Common myeloid progenitor, CD34-positive (primary cell): ENCODE measurements at regions not wholly inside any gene's neighbourhood (a gene's known extent, or its start where the extent isn't known, plus 50 kb on each side); places are given as distances from the start of the nearest gene placed in this dataset.

Experiments used
- CTCF ChIA-PET: fragments of 350-600 bp; sonication (Branson Sonifier 250); formaldehyde crosslinking; loops from one replicate; lab custom pipeline; 2021; ENCODE audit warnings: antibody characterized with exemption; lab: Charles Lee
- POLR2A ChIA-PET: fragments of 350-600 bp; sonication (Branson Sonifier 250); formaldehyde crosslinking; loops from one replicate; lab custom pipeline; 2021; ENCODE audit warnings: antibody characterized with exemption; lab: Charles Lee
- DNase-seq, 3 donors: peaks; one replicate each; pipeline versions ENCODE4 v3.0.0 to v3.0.0-alpha.2; 2013
- H3K27ac ChIP-seq, 2 experiments: 1 replicate in 1 of 2; 2 replicates in 1 of 2; pipeline ENCODE4 v1.7.0; 2013; ENCODE audit warnings: inconsistent platforms in 2 of 2, low read length in 2 of 2, mild to moderate bottlenecking in 2 of 2, low read depth in 1 of 2, moderate library complexity in 1 of 2; ENCODE audit not compliant: severe bottlenecking in 2 of 2, insufficient read depth in 1 of 2, poor library complexity in 1 of 2
- H3K27me3 ChIP-seq, 5 experiments: replicated peaks in 2 of 5; 1 replicate in 3 of 5; 2 replicates in 2 of 5; pipeline versions ENCODE4 v1.6.1 to v1.7.0; 2013; ENCODE audit warnings: low read length in 4 of 5, mild to moderate bottlenecking in 2 of 5, moderate library complexity in 2 of 5, inconsistent platforms in 1 of 5; ENCODE audit not compliant: insufficient read depth in 5 of 5, control insufficient read depth in 4 of 5
- H3K36me3 ChIP-seq, 4 experiments: 1 replicate in 2 of 4; 2 replicates in 2 of 4; pipeline versions ENCODE4 v1.6.1 to v1.7.0; 2013; ENCODE audit warnings: low read length in 3 of 4, control low read depth in 1 of 4, mild to moderate bottlenecking in 1 of 4; ENCODE audit not compliant: control insufficient read depth in 4 of 4, insufficient read depth in 4 of 4
- H3K4me1 ChIP-seq, 4 experiments: 1 replicate in 3 of 4; 2 replicates in 1 of 4; pipeline versions ENCODE4 v1.6.1 to v1.7.1; 2013; ENCODE audit warnings: low read length in 3 of 4, mild to moderate bottlenecking in 3 of 4, control low read depth in 1 of 4, inconsistent platforms in 1 of 4, moderate library complexity in 1 of 4; ENCODE audit not compliant: control insufficient read depth in 4 of 4, insufficient read depth in 4 of 4; ENCODE audit errors: control extremely low read depth in 1 of 4
- H3K4me3 ChIP-seq, 7 experiments: 1 replicate in 4 of 7; 2 replicates in 3 of 7; pipeline versions ENCODE4 v1.5.1 to v1.7.0; 2013; ENCODE audit warnings: mild to moderate bottlenecking in 7 of 7, low read length in 6 of 7, moderate library complexity in 6 of 7, inconsistent platforms in 2 of 7, low read depth in 2 of 7, control low read depth in 1 of 7; ENCODE audit not compliant: insufficient read depth in 4 of 7, control insufficient read depth in 1 of 7; ENCODE audit errors: extremely low read depth in 1 of 7
- H3K9me3 ChIP-seq, 5 experiments: 1 replicate in 4 of 5; 2 replicates in 1 of 5; pipeline versions ENCODE4 v1.6.1 to v1.7.1; 2013; ENCODE audit warnings: low read length in 4 of 5, mild to moderate bottlenecking in 2 of 5, inconsistent platforms in 1 of 5, low read depth in 1 of 5, moderate library complexity in 1 of 5; ENCODE audit not compliant: control insufficient read depth in 4 of 5, insufficient read depth in 2 of 5; ENCODE audit errors: control extremely low read depth in 1 of 5
- WGBS: methylation state at CpG from one replicate; pipeline ENCODE4 v1.1.5; 2013; ENCODE audit not compliant: insufficient coverage; 5-methylcytosine and 5-hydroxymethylcytosine counted together

DNA sequence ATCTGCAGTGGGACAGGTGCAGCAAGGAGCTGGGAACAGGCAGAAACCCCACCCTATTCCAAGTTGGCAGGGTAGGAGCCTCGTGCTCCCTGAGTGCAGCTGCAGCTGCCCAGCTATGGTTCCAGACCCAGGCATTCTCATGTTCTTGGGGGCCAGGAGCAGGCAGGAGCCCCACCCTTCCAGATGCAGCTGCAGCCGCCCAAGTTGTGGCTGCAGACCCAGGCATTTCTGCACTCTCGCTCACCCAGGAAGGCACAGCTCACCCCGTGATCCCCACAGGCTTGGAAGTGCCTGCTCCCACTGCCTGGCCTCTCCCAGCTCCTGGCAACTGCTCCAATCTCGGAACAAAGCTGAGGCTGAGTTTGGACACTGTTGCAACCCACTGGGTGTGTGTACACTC is 275.8 kb upstream of the ADRA1B start:
- H3K27me3 ChIP-seq: no peaks in the 10 kb centered on the region
- H3K27ac ChIP-seq: no peak overlapping the region
- no peaks in the 10 kb centered on the region for H3K4me1 ChIP-seq
- ChIA-PET CTCF (interaction anchor here (0.9 to 2.4 kb wide), 4 partner anchors 9 to 274 kb away, joined by 3 to 9 read pairs (median 5); no protein-coding TSS in a partner anchor), POLR2A (no interaction called here)
- DNase-seq: no peak
- H3K4me3 ChIP-seq: no peak overlapping the region
- WGBS: 91% methylated on average over 5 of the region's 5 CpGs
- no peaks in the 10 kb centered on the region for H3K36me3 ChIP-seq
- peaks cover 0 to 2% (median 0%) of the 10 kb centered on the region in 5 experiments for H3K9me3 ChIP-seq

DNA sequence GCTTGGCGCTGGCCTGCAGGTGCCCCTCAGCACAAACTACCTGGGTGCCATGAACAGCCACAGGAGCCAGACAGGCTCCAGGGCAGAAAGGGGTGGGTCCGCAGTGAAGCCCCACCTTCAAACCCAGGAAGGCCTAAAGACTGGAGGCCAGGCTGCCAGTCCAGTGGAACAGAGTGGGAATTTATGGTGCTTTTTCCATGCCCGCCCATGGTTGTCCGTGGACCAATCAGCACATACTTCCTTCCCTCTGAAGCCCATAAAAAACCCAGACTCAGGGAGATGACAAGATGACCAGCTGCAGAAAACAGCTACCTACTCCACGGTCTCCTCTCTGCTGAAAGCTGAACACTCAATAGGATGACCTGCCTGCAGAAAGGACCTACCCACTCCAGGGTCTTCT is 275.4 kb upstream of the ADRA1B start:
- no peaks in the 10 kb centered on the region for H3K9me3 ChIP-seq
- H3K36me3 ChIP-seq: no peaks in the 10 kb centered on the region
- ChIA-PET POLR2A (no interaction called here), CTCF (interaction anchor here (0.9 to 2.4 kb wide), 11 partner anchors 9 to 354 kb away, joined by 3 to 11 read pairs (median 4); partner anchors contain the start of gene ADRA1B)
- WGBS: 97% methylated on average over 3 of the region's 5 CpGs
- H3K4me1 ChIP-seq: no peaks in the 10 kb centered on the region
- no peak for DNase-seq
- H3K27ac ChIP-seq: no peak overlapping the region
- no peaks in the 10 kb centered on the region for H3K27me3 ChIP-seq
- no peak overlapping the region for H3K4me3 ChIP-seq

DNA sequence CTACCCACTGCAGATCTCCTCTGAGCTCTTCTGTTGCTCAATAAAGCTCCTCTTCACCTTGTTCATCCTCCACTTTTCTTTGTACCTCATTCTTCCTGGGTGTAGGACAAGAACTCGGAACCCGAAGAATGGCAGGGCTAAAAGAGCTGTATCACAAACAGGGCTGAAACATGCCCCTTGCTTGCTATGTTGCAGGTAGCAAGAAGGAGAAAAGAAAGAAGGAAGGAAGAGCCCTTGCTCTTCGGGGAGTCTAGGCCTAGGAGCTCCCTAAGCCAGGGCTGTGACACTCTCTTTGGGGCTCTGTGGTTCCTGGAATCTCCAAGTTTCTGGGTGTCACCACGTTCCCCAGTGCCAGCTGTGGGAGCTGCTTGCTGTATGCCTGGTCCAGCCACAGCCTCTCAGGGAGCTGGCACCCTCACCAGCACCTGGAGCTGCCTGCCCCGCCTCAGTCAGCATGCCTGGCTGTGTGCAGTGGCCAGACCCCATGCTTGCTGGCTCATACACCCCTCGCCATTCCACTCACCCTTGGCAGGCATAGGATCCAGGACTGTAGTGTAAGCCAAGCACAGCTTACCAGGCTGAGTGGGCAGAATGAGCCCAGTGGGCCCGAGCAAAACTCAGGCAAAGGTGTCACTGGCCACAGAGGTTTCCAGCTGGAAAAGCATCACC is 274.8 kb upstream of the ADRA1B start:
- 93% methylated on average over 6 of the region's 7 CpGs for WGBS
- Histone ChIP-seq H3K9me3 (no peaks in the 10 kb centered on the region), H3K27me3 (no peaks in the 10 kb centered on the region), H3K4me1 (no peaks in the 10 kb centered on the region), H3K36me3 (no peaks in the 10 kb centered on the region), H3K27ac (no peak overlapping the region), H3K4me3 (no peak overlapping the region)
- no peak for DNase-seq
- POLR2A ChIA-PET: no interaction called here
- CTCF ChIA-PET: interaction anchor here (0.9 to 2.4 kb wide), 13 partner anchors 9 to 355 kb away, joined by 3 to 11 read pairs (median 4); partner anchors contain the start of gene ADRA1B

DNA sequence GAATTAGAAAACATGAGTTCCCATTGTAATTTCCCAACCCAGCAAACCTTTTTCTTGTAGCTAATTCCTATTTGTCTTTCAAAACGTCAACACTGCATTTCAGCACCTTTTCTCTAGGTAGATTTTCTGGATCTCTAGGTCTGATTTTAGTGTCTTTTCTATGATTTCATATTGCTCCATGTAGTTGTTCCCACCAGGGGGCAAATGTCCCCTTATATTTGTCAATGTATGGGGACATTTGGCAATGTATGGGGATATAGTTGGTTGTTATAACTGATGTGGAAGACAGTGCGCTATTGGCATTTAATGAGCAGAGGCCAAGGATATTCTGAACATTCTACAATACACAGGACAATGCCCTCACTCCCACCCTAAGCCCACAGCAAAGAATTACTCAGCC is 273.9 kb upstream of the ADRA1B start:
- ChIA-PET CTCF (interaction anchor here (1.1 to 2.0 kb wide), 7 partner anchors 82 to 356 kb away, joined by 3 to 11 read pairs (median 4); partner anchors contain the start of gene ADRA1B), POLR2A (no interaction called here)
- Histone ChIP-seq H3K27me3 (no peaks in the 10 kb centered on the region), H3K27ac (no peak overlapping the region), H3K4me3 (no peak overlapping the region), H3K36me3 (no peaks in the 10 kb centered on the region), H3K4me1 (no peaks in the 10 kb centered on the region), H3K9me3 (no peaks in the 10 kb centered on the region)
- WGBS: no CpG with 5 or more reads among the region's 2 CpGs
- DNase-seq: peak; percentile 17 to 47 (median 45)

DNA sequence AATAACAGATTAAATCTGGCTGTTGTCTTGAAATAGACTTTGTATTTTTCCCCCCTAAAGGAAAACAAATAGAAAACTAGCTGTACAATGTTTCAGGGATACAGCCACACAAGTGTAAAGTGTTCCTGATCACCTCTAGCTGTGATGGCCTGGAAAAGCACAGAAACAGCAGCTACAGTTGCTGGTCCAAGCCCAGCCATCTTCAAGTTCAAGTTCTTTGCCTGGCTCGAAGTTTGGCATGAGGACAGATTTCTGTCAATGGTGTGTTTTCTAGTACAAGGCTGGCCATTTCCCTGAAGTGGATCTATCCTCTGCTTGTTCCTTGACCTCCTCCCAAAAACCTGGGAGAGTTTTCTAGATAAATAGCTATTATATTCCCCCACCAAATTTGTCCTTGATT is 272.2 kb upstream of the ADRA1B start:
- POLR2A ChIA-PET: no interaction called here
- Histone ChIP-seq H3K9me3 (no peaks in the 10 kb centered on the region), H3K36me3 (no peaks in the 10 kb centered on the region), H3K27ac (no peak overlapping the region), H3K4me3 (no peak overlapping the region), H3K4me1 (no peaks in the 10 kb centered on the region), H3K27me3 (no peaks in the 10 kb centered on the region)
- WGBS: 100% methylated on average over 1 of the region's 1 CpG
- DNase-seq: no peak
- CTCF ChIA-PET: interaction anchor here (1.1 kb wide), 1 partner anchor 270 kb away, joined by 3 read pairs; no protein-coding TSS in a partner anchor

DNA sequence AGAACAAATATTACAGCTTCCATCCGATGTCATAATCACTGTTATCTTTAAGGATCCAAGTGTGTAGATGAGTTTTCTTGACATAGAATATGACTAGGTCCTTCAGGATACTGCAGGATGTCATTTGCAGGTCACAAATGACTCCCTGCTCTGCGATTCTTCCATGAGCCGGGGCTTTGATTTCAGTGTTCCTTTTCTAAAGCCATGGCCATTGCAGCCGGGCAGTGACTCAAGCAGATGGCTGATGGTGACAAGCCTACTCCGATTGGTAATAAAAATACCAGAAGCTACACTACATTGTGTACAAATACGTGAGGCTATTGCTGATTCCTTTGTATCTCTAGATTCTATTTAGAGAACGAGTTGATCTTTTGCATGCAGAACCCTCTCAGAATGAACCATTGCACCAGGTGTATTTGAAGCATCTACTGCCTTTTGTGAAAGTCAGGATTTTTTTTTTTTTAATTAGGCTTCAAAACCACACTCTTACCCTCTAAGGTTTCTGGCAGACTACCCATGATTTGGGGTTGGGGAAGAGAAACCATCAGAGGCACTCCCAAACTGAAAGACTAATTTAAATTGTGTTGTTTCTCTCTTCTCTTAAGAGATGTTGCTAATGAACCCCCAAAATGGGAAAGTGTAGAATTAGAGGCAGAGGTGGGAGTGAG is 271.0 kb upstream of the ADRA1B start:
- H3K4me3 ChIP-seq: no peak overlapping the region
- H3K36me3 ChIP-seq: no peaks in the 10 kb centered on the region
- POLR2A ChIA-PET: no interaction called here
- H3K9me3 ChIP-seq: no peaks in the 10 kb centered on the region
- H3K27ac ChIP-seq: no peak overlapping the region
- no peaks in the 10 kb centered on the region for H3K27me3 ChIP-seq
- 100% methylated on average over 6 of the region's 7 CpGs for WGBS
- no peak for DNase-seq
- no peaks in the 10 kb centered on the region for H3K4me1 ChIP-seq
- CTCF ChIA-PET: no interaction called here

DNA sequence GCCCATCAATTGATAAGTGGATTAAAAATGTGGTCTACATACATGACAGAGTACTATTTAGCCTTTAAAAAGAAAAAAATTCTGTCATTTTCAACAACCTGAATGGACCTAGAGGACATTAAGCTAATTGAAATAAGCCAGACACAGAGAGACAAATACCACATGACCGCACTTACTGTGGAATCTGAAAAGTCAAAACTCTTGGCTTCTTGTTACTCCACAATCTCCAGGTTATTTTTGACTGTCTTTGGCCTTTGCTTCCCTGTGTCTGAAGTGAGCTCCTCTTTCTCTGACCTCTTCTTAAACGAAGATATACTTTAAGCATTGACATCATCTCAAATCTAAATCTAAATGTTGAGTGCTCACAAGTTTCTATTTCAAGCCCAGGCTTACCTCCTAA is 265.5 kb upstream of the ADRA1B start:
- H3K4me3 ChIP-seq: no peak overlapping the region
- H3K27me3 ChIP-seq: peaks cover 0 to 1% (median 0%) of the 10 kb centered on the region in 5 experiments
- POLR2A ChIA-PET: no interaction called here
- 83% methylated on average over 2 of the region's 2 CpGs for WGBS
- CTCF ChIA-PET: interaction anchor here (0.6 to 2.2 kb wide), 2 partner anchors 9 to 73 kb away, joined by 3 to 6 read pairs; no protein-coding TSS in a partner anchor
- H3K9me3 ChIP-seq: no peaks in the 10 kb centered on the region
- DNase-seq: no peak
- no peaks in the 10 kb centered on the region for H3K36me3 ChIP-seq
- no peak overlapping the region for H3K27ac ChIP-seq
- H3K4me1 ChIP-seq: no peaks in the 10 kb centered on the region
